SH-SY5Y (cell line): ENCODE measurements at regions not wholly inside any gene's neighbourhood (a gene's known extent, or its start where the extent isn't known, plus 50 kb on each side); places are given as distances from the start of the nearest gene placed in this dataset.

Experiments
- GATA2 ChIP-seq: IDR thresholded peaks from 2 replicates; pipeline ENCODE4 v1.6.1; 2011; ENCODE audit warnings: mild to moderate bottlenecking, low read depth, low read length
- GATA3 ChIP-seq: IDR thresholded peaks from 2 replicates; pipeline ENCODE4 v1.6.1; 2011; ENCODE audit warnings: low read depth, mild to moderate bottlenecking, low read length, moderate library complexity

DNA sequence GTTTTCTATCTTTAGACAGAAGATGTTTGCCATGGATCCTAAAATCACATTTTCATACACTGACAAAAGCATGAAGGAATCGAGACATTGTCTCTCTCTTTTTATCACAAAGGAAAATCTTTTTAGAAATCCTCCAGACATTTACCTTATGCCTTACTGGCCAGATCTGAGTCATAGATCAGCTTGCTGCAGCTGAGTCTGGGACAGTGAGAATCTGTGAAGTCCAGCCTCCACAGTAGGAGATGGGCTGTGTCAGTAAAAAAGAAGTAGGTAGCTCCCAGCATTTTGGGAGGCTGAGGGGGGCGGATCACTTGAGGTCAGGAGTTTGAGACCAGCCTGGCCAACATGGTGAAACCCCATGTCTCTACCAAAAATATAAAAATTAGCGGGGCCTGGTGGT is 333.4 kb upstream of the ZNF462 start:
- TF ChIP-seq GATA2: no peak
- TF ChIP-seq GATA3: no peak
